H1 (cell line): ENCODE measurements at regions not wholly inside any gene's neighbourhood (a gene's known extent, or its start where the extent isn't known, plus 50 kb on each side); places are given as distances from the start of the nearest gene placed in this dataset.
"Not testable (repeated sequence)": the region's sequence is repeated elsewhere in the genome, so short reads cannot be mapped to it uniquely, and the experiment has no call there.

Experiments used
- CEBPB ChIP-seq: IDR thresholded peaks from 2 replicates; pipeline ENCODE4 v1.6.1; 2012; ENCODE audit warnings: low read depth, low read length
- CTCF ChIP-seq, 3 experiments: IDR thresholded peaks; 1 replicate in 2 of 3; 2 replicates in 1 of 3; pipeline versions ENCODE4 v1.5.1 to v1.6.1; 2011; ENCODE audit warnings: low read length in 3 of 3, mild to moderate bottlenecking in 3 of 3, inconsistent platforms in 2 of 3, low read depth in 1 of 3, moderate library complexity in 1 of 3; ENCODE audit not compliant: insufficient read depth in 1 of 3; ENCODE audit errors: control extremely low read depth in 1 of 3
- EGR1 ChIP-seq: IDR thresholded peaks from 2 replicates; pipeline ENCODE4 v1.6.1; 2011; ENCODE audit warnings: low read depth, low read length, borderline replicate concordance
- EP300 ChIP-seq, 2 experiments: IDR thresholded peaks; 1 replicate in 1 of 2; 2 replicates in 1 of 2; pipeline ENCODE4 v1.6.1; 2011 to 2012; ENCODE audit warnings: low read depth in 2 of 2, low read length in 2 of 2, mild to moderate bottlenecking in 2 of 2, borderline replicate concordance in 1 of 2, inconsistent platforms in 1 of 2, moderate library complexity in 1 of 2
- EZH2 ChIP-seq: fragments of 200-600 bp; sonication (generic); IDR thresholded peaks from 2 replicates; pipeline ENCODE4 v1.7.1; 2012; ENCODE audit warnings: low read depth, mild to moderate bottlenecking, moderate library complexity, low read length, inconsistent platforms; ENCODE audit not compliant: severe bottlenecking
- GABPA ChIP-seq: IDR thresholded peaks from 2 replicates; pipeline ENCODE4 v1.6.1; 2011; ENCODE audit warnings: mild to moderate bottlenecking, low read length, moderate library complexity, borderline replicate concordance; ENCODE audit not compliant: insufficient read depth
- POLR2A ChIP-seq, 2 experiments: IDR thresholded peaks; 1 replicate in 1 of 2; 2 replicates in 1 of 2; pipeline ENCODE4 v1.6.1; 2011; ENCODE audit warnings: low read depth in 2 of 2, low read length in 2 of 2, mild to moderate bottlenecking in 2 of 2; ENCODE audit errors: control extremely low read depth in 1 of 2
- SIN3A ChIP-seq, 2 experiments: IDR thresholded peaks in 1 of 2; conservative IDR thresholded peaks in 1 of 2; 2 replicates each; pipeline ENCODE4 v1.6.1; 2011 to 2012; ENCODE audit warnings: low read length in 2 of 2, improper control_type of control experiment in 1 of 2, low read depth in 1 of 2, mild to moderate bottlenecking in 1 of 2
- TAF1 ChIP-seq: IDR thresholded peaks from 2 replicates; pipeline ENCODE4 v1.6.1; 2011; ENCODE audit warnings: mild to moderate bottlenecking, low read depth, low read length

- TF ChIP-seq CTCF (IDR thresholded peaks at IDR 0.05; ENCODE audit: control extremely low read depth in 1 of 3, insufficient read depth in 1 of 3, low read depth in 1 of 3, low read length in 3 of 3); POLR2A (IDR thresholded peaks at IDR 0.05; ENCODE audit: control extremely low read depth in 1 of 2, low read depth in 2 of 2, low read length in 2 of 2); EGR1; EP300 (IDR thresholded peaks at IDR 0.05; ENCODE audit: borderline replicate concordance in 1 of 2, low read depth in 2 of 2, low read length in 2 of 2); GABPA; CEBPB; SIN3A (conservative IDR thresholded peaks at IDR 0.05 in 1 of 2, IDR thresholded peaks at IDR 0.05 in 1 of 2; ENCODE audit: low read depth in 1 of 2, low read length in 2 of 2); TAF1; EZH2: not testable (repeated sequence)
Measured at GRCh38 chr10:47647523-47648101, 115.8 kb downstream of the SYT15B start.
